NCI-H146 treated with DMSO at 0.1 percent for 48 hours (cell line): ENCODE measurements at regions not wholly inside any gene's neighbourhood (a gene's known extent, or its start where the extent isn't known, plus 50 kb on each side); places are given as distances from the start of the nearest gene placed in this dataset.

Experiments used
- DNase-seq: peaks from one replicate; lab custom pipeline; 2025; ENCODE audit not compliant: unreplicated experiment; lab: John Stamatoyannopoulos, UW

GRCh38 chr10:10503772-10504171 is 513.9 kb upstream of the CELF2 start:
- no peak for DNase-seq

- DNase-seq: no peak
Measured at GRCh38 chr10:10508211-10508610, 509.5 kb upstream of the CELF2 start.

GRCh38 chr10:10510179-10510578 is 507.5 kb upstream of the CELF2 start:
- DNase-seq: no peak

- no peak for DNase-seq
Measured at GRCh38 chr10:10513067-10513466, 504.6 kb upstream of the CELF2 start.

GRCh38 chr10:10513898-10514297 is 503.8 kb upstream of the CELF2 start:
- DNase-seq: no peak

GRCh38 chr10:10514797-10515196 is 502.9 kb upstream of the CELF2 start:
- DNase-seq: no peak

- DNase-seq: no peak
Measured at GRCh38 chr10:10515479-10516204, 502.0 kb upstream of the CELF2 start.

GRCh38 chr10:10516346-10517130 is 501.1 kb upstream of the CELF2 start:
- no peak for DNase-seq

GRCh38 chr10:10517866-10518265 is 499.8 kb upstream of the CELF2 start:
- DNase-seq: no peak

GRCh38 chr10:10519674-10520073 is 498.0 kb upstream of the CELF2 start:
- DNase-seq: no peak

GRCh38 chr10:10520491-10521385 is 496.9 kb upstream of the CELF2 start:
- DNase-seq: peak; percentile 88

GRCh38 chr10:10526846-10527245 is 490.8 kb upstream of the CELF2 start:
- DNase-seq: no peak

- DNase-seq: no peak
Measured at GRCh38 chr10:10527861-10528562, 489.7 kb upstream of the CELF2 start.

- DNase-seq: no peak
Measured at GRCh38 chr10:10528563-10528910, 489.1 kb upstream of the CELF2 start.

- DNase-seq: no peak
Measured at GRCh38 chr10:10530313-10530712, 487.4 kb upstream of the CELF2 start.

- no peak for DNase-seq
Measured at GRCh38 chr10:10532236-10532635, 485.4 kb upstream of the CELF2 start.

- no peak for DNase-seq
Measured at GRCh38 chr10:10532826-10533225, 484.8 kb upstream of the CELF2 start.

GRCh38 chr10:10533437-10533836 is 484.2 kb upstream of the CELF2 start:
- DNase-seq: no peak

- no peak for DNase-seq
Measured at GRCh38 chr10:10538326-10538725, 479.3 kb upstream of the CELF2 start.

- DNase-seq: no peak
Measured at GRCh38 chr10:10540398-10540797, 477.3 kb upstream of the CELF2 start.

- no peak for DNase-seq
Measured at GRCh38 chr10:10542477-10542876, 475.2 kb upstream of the CELF2 start.
